ENCODE measurements at regions not wholly inside any gene's neighbourhood (a gene's known extent, or its start where the extent isn't known, plus 50 kb on each side); places are given as distances from the start of the nearest gene placed in this dataset.
"Not testable (repeated sequence)": the region's sequence is repeated elsewhere in the genome, so short reads cannot be mapped to it uniquely, and the experiment has no call there.

- TF ChIP-seq CTCF (IDR thresholded peaks at IDR 0.05; ENCODE audit: poor library complexity, severe bottlenecking), result no peak
Measured at GRCh38 chr14:27608377-27608776, 1010.5 kb upstream of the NOVA1 start.

GRCh38 chr14:27612121-27612520 is 1014.3 kb upstream of the NOVA1 start:
- no peak overlapping the region for H3K27ac ChIP-seq (ENCODE audit: poor library complexity, severe bottlenecking)
- TF ChIP-seq CTCF (IDR thresholded peaks at IDR 0.05; ENCODE audit: poor library complexity, severe bottlenecking), result no peak

More at GRCh38 chr14:27608377-27608776, 1010.5 kb upstream of the NOVA1 start:
- Histone ChIP-seq H3K4me1 (ENCODE audit: insufficient read depth, poor library complexity, severe bottlenecking) (no peaks in the 10 kb centered on the region), H3K4me3 (ENCODE audit: severe bottlenecking) (no peak overlapping the region), H3K36me3 (ENCODE audit: low read depth) (no peaks in the 10 kb centered on the region), H3K9me3 (ENCODE audit: severe bottlenecking) (no peaks in the 10 kb centered on the region), H3K27ac (ENCODE audit: poor library complexity, severe bottlenecking) (no peak overlapping the region), H3K27me3 (ENCODE audit: insufficient read depth, poor library complexity, severe bottlenecking) (peaks cover 3% of the 10 kb centered on the region)
- DNase-seq (ENCODE audit: low spot score) (no peak), ATAC-seq (ENCODE audit: low read depth) (no peak)

GRCh38 chr14:27613102-27613501 is 1015.3 kb upstream of the NOVA1 start:
- DNase-seq (ENCODE audit: low spot score), result no peak
- Histone ChIP-seq H3K9me3 (ENCODE audit: severe bottlenecking) (no peaks in the 10 kb centered on the region), H3K4me3 (ENCODE audit: severe bottlenecking) (no peak overlapping the region), H3K36me3 (ENCODE audit: low read depth) (no peaks in the 10 kb centered on the region), H3K27me3 (ENCODE audit: insufficient read depth, poor library complexity, severe bottlenecking) (peaks cover 7% of the 10 kb centered on the region), H3K27ac (ENCODE audit: poor library complexity, severe bottlenecking) (no peak overlapping the region), H3K4me1 (ENCODE audit: insufficient read depth, poor library complexity, severe bottlenecking) (no peaks in the 10 kb centered on the region)
- no peak for ATAC-seq (ENCODE audit: low read depth)
- no peak for TF ChIP-seq CTCF (IDR thresholded peaks at IDR 0.05; ENCODE audit: poor library complexity, severe bottlenecking)

More at GRCh38 chr14:27612121-27612520, 1014.3 kb upstream of the NOVA1 start:
- H3K27me3 ChIP-seq (ENCODE audit: insufficient read depth, poor library complexity, severe bottlenecking), result peaks cover 3% of the 10 kb centered on the region
- H3K4me1 ChIP-seq (ENCODE audit: insufficient read depth, poor library complexity, severe bottlenecking), result no peaks in the 10 kb centered on the region
- H3K4me3 ChIP-seq (ENCODE audit: severe bottlenecking), result no peak overlapping the region
- no peaks in the 10 kb centered on the region for H3K36me3 ChIP-seq (ENCODE audit: low read depth)
- ATAC-seq (ENCODE audit: low read depth) (no peak), DNase-seq (ENCODE audit: low spot score) (no peak)
- no peaks in the 10 kb centered on the region for H3K9me3 ChIP-seq (ENCODE audit: severe bottlenecking)

- Histone ChIP-seq H3K4me1 (ENCODE audit: insufficient read depth, poor library complexity, severe bottlenecking) (no peaks in the 10 kb centered on the region), H3K36me3 (ENCODE audit: low read depth) (no peaks in the 10 kb centered on the region), H3K9me3 (ENCODE audit: severe bottlenecking) (no peaks in the 10 kb centered on the region), H3K4me3 (ENCODE audit: severe bottlenecking) (no peak overlapping the region), H3K27ac (ENCODE audit: poor library complexity, severe bottlenecking) (no peak overlapping the region), H3K27me3 (ENCODE audit: insufficient read depth, poor library complexity, severe bottlenecking) (no peaks in the 10 kb centered on the region)
- TF ChIP-seq CTCF (IDR thresholded peaks at IDR 0.05; ENCODE audit: poor library complexity, severe bottlenecking), result no peak
- no peak for DNase-seq (ENCODE audit: low spot score)
- no peak for ATAC-seq (ENCODE audit: low read depth)
Measured at GRCh38 chr14:27623782-27624181, 1025.9 kb upstream of the NOVA1 start.

GRCh38 chr14:27634056-27634970 is 1036.5 kb upstream of the NOVA1 start:
- no peak for TF ChIP-seq CTCF (IDR thresholded peaks at IDR 0.05; ENCODE audit: poor library complexity, severe bottlenecking)
- no peaks in the 10 kb centered on the region for H3K9me3 ChIP-seq (ENCODE audit: severe bottlenecking)
- no peak overlapping the region for H3K27ac ChIP-seq (ENCODE audit: poor library complexity, severe bottlenecking)
- H3K4me3 ChIP-seq (ENCODE audit: severe bottlenecking), result no peak overlapping the region
- DNase-seq (ENCODE audit: low spot score) (no peak), ATAC-seq (ENCODE audit: low read depth) (no peak)
- H3K27me3 ChIP-seq (ENCODE audit: insufficient read depth, poor library complexity, severe bottlenecking), result peaks cover 23% of the 10 kb centered on the region
- peaks cover 2% of the 10 kb centered on the region for H3K4me1 ChIP-seq (ENCODE audit: insufficient read depth, poor library complexity, severe bottlenecking)
- H3K36me3 ChIP-seq (ENCODE audit: low read depth), result no peaks in the 10 kb centered on the region

- not testable (repeated sequence) for ATAC-seq (ENCODE audit: low read depth); H3K9me3 ChIP-seq (ENCODE audit: severe bottlenecking); H3K4me3 ChIP-seq (ENCODE audit: severe bottlenecking); H3K36me3 ChIP-seq (ENCODE audit: low read depth); H3K27ac ChIP-seq (ENCODE audit: poor library complexity, severe bottlenecking); H3K4me1 ChIP-seq (ENCODE audit: insufficient read depth, poor library complexity, severe bottlenecking); DNase-seq (ENCODE audit: low spot score)
- peaks cover 15% of the 10 kb centered on the region for H3K27me3 ChIP-seq (ENCODE audit: insufficient read depth, poor library complexity, severe bottlenecking)
Measured at GRCh38 chr14:27640688-27641087, 1042.9 kb upstream of the NOVA1 start.
